IMR-90 (cell line): ENCODE measurements at regions not wholly inside any gene's neighbourhood (a gene's known extent, or its start where the extent isn't known, plus 50 kb on each side); places are given as distances from the start of the nearest gene placed in this dataset.

Source experiments
- ATAC-seq: fragments of 200-7000 bp; cut with Tn5 transposase; 2 replicates; pipeline ENCODE4 v1.9.1; 2020; ENCODE audit warnings: low read depth, mild to moderate bottlenecking, moderate library complexity
- BruUV-seq: library from RNA; stranded (reverse); fragments of 400-500 nt; replicated peaks from 2 replicates; lab custom pipeline; 2021; lab: Mats Ljungman, UMichigan
- CTCF ChIA-PET: fragments of 300-600 bp; formaldehyde crosslinking; extraction: SDS; loops from one replicate; lab custom pipeline; 2021; ENCODE audit warnings: antibody characterized with exemption; lab: Yijun Ruan, JAX
- POLR2A ChIA-PET: fragments of 300-600 bp; sonication (Branson Sonifier 250); formaldehyde crosslinking; loops from one replicate; lab custom pipeline; 2022; ENCODE audit warnings: antibody characterized with exemption; ENCODE audit not compliant: unreplicated experiment; lab: Charles Lee
- DNase-seq: peaks from one replicate; pipeline ENCODE4 v3.0.0; 2013
- H2AFZ ChIP-seq: replicated peaks from 2 replicates; pipeline ENCODE3; 2013; ENCODE audit warnings: low read length, mild to moderate bottlenecking; ENCODE audit not compliant: poor library complexity
- H2AK5ac ChIP-seq: 2 replicates; pipeline ENCODE4 v1.6.1; 2013; ENCODE audit warnings: low read depth, low read length, inconsistent platforms
- H2AK9ac ChIP-seq: replicated peaks from 2 replicates; pipeline ENCODE3; 2013; ENCODE audit warnings: mild to moderate bottlenecking, low read depth, low read length, moderate library complexity; ENCODE audit not compliant: poor library complexity
- H2BK120ac ChIP-seq: 2 replicates; pipeline ENCODE4 v1.6.1; 2013; ENCODE audit warnings: low read depth, low read length, inconsistent platforms
- H2BK15ac ChIP-seq: 3 replicates; pipeline ENCODE4 v1.6.1; 2013; ENCODE audit warnings: low read depth, low read length, inconsistent platforms
- H2BK20ac ChIP-seq: 2 replicates; pipeline ENCODE4 v1.6.1; 2013; ENCODE audit warnings: low read depth, mild to moderate bottlenecking, inconsistent platforms, low read length, moderate library complexity
- H2BK5ac ChIP-seq: 2 replicates; pipeline ENCODE4 v1.6.1; 2013; ENCODE audit warnings: mild to moderate bottlenecking, low read depth, low read length, inconsistent platforms; ENCODE audit not compliant: poor library complexity, severe bottlenecking
- H3K14ac ChIP-seq: replicated peaks from 2 replicates; pipeline ENCODE4 v1.6.1; 2013; ENCODE audit warnings: low read depth, low read length, inconsistent platforms
- H3K18ac ChIP-seq: 2 replicates; pipeline ENCODE4 v1.6.1; 2013; ENCODE audit warnings: low read depth, low read length, control low read depth
- H3K23ac ChIP-seq: 2 replicates; pipeline ENCODE4 v1.6.1; 2013; ENCODE audit warnings: low read depth, low read length, inconsistent platforms
- H3K27ac ChIP-seq: 2 replicates; pipeline ENCODE4 v1.5.1; 2013; ENCODE audit warnings: mild to moderate bottlenecking, control low read depth, low read length; ENCODE audit not compliant: insufficient read depth
- H3K27me3 ChIP-seq: 2 replicates; pipeline ENCODE4 v1.6.1; 2013; ENCODE audit warnings: low read length; ENCODE audit not compliant: control insufficient read depth, insufficient read depth
- H3K36me3 ChIP-seq: 2 replicates; pipeline ENCODE4 v1.6.1; 2013; ENCODE audit warnings: low read length, mixed read lengths; ENCODE audit not compliant: control insufficient read depth, insufficient read depth
- H3K4ac ChIP-seq: 2 replicates; pipeline ENCODE4 v1.6.1; 2013; ENCODE audit warnings: low read depth, low read length, inconsistent platforms
- H3K4me1 ChIP-seq: 2 replicates; pipeline ENCODE4 v1.6.1; 2013; ENCODE audit warnings: low read length, mixed read lengths; ENCODE audit not compliant: control insufficient read depth, insufficient read depth
- H3K4me2 ChIP-seq: 2 replicates; pipeline ENCODE4 v1.6.1; 2013; ENCODE audit warnings: low read depth, mild to moderate bottlenecking, control low read depth, low read length, moderate library complexity
- H3K4me3 ChIP-seq: 2 replicates; pipeline ENCODE4 v1.5.1; 2013; ENCODE audit warnings: low read depth, mild to moderate bottlenecking, control low read depth, low read length, moderate library complexity; ENCODE audit not compliant: insufficient read depth
- H3K56ac ChIP-seq: 2 replicates; pipeline ENCODE4 v1.6.1; 2013; ENCODE audit warnings: low read length, inconsistent platforms; ENCODE audit not compliant: insufficient read depth; ENCODE audit errors: extremely low read depth
- H3K79me1 ChIP-seq, 2 experiments: 2 replicates each; pipeline ENCODE4 v1.6.1; 2013; ENCODE audit warnings: low read length in 2 of 2, inconsistent platforms in 1 of 2, low read depth in 1 of 2
- H3K9ac ChIP-seq: 2 replicates; pipeline ENCODE4 v1.6.1; 2013; ENCODE audit warnings: low read depth, low read length, control low read depth
- H3K9me1 ChIP-seq: 2 replicates; pipeline ENCODE4 v1.6.1; 2013; ENCODE audit warnings: low read length, inconsistent platforms; ENCODE audit not compliant: insufficient read depth
- H3K9me3 ChIP-seq: 2 replicates; pipeline ENCODE4 v1.6.1; 2013; ENCODE audit warnings: low read length; ENCODE audit not compliant: control insufficient read depth, insufficient read depth
- H4K20me1 ChIP-seq: 2 replicates; pipeline ENCODE4 v1.6.1; 2013; ENCODE audit warnings: low read length, inconsistent platforms; ENCODE audit not compliant: insufficient read depth
- H4K5ac ChIP-seq: 2 replicates; pipeline ENCODE4 v1.6.1; 2013; ENCODE audit warnings: mild to moderate bottlenecking, low read depth, low read length, control low read depth
- H4K8ac ChIP-seq, 2 experiments: 2 replicates each; pipeline ENCODE4 v1.6.1; 2013; ENCODE audit warnings: low read depth in 2 of 2, low read length in 2 of 2, control low read depth in 1 of 2, inconsistent platforms in 1 of 2
- H4K91ac ChIP-seq: 2 replicates; pipeline ENCODE4 v1.6.1; 2013; ENCODE audit warnings: low read depth, low read length, inconsistent platforms; ENCODE audit not compliant: insufficient read depth
- CEBPB ChIP-seq: IDR thresholded peaks from 2 replicates; pipeline ENCODE4 v1.6.1; 2012; ENCODE audit warnings: low read depth, low read length, improper control_type of control experiment
- MXI1 ChIP-seq: IDR thresholded peaks from 2 replicates; pipeline ENCODE4 v1.6.1; 2012; ENCODE audit warnings: low read depth, mild to moderate bottlenecking, low read length, moderate library complexity, borderline replicate concordance
- SMC3 ChIP-seq: fragments of 150-350 bp; IDR thresholded peaks from 2 replicates; pipeline ENCODE4 v1.6.1; 2016; ENCODE audit warnings: low read depth, mild to moderate bottlenecking, antibody characterized with exemption, low read length, moderate library complexity
- WGBS, 2 experiments: methylation state at CpG; one replicate each; pipeline versions ENCODE4 v1.1.5 to v1.1.7; 2013; ENCODE audit warnings: missing lambda C conversion rate in 2 of 2; ENCODE audit not compliant: insufficient read length in 1 of 2; ENCODE audit errors: extremely low coverage in 2 of 2; 5-methylcytosine and 5-hydroxymethylcytosine counted together
- dilution Hi-C: fragments of 300-500 bp; cut with HindIII; formaldehyde crosslinking; loops from one replicate; pipeline ENCODE4 v1.14.3; 2018; ENCODE audit warnings: low sequenced_read_pairs; ENCODE audit not compliant: unreplicated experiment
- in situ Hi-C: fragments of 300-500 bp; cut with MboI; formaldehyde crosslinking; loops from 3 replicates; pipeline ENCODE4 v1.14.3; 2019; ENCODE audit warnings: low sequenced_read_pairs, inconsistent platforms, mixed read lengths
- intact Hi-C: fragments of 100-400 bp; cut with micrococcal nuclease; formaldehyde crosslinking; loops from 2 replicates; pipeline ENCODE4 v1.10.0; 2022

DNA sequence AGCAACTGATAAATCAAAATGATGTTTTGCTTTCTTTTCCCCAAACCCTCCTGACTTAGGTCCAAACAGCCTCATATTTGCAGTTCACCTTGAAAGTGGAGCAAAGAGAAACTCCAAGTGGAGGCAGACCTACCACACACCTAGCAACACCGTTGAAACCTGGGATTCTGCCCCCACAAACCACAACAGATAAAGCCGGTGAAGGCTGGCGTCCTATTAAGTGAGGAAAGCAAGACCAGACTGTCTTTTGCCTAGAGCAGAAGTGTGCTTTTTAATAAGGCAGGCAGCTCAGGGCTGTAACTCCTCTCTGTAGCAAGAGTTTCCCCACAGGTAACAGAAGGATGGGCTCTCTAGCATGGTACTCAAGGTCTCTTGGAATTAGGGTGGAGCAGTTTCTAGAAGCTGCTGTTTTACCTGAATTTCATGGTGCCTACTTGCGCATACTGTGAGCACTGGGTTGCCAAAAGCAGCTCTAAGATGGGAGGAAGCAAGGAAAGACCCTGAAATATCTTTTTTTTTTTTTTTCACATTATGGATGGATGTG lies 336.9 kb downstream of the BCL11A start:
- no peak overlapping the region for H3K56ac ChIP-seq
- H3K23ac ChIP-seq: no peak overlapping the region
- intact Hi-C loops (no loop called here), dilution Hi-C loops (no loop called here), in situ Hi-C loops (no loop called here)
- DNase-seq: no peak
- no peak overlapping the region for H3K4me3 ChIP-seq
- H3K9ac ChIP-seq: no peak overlapping the region
- H2AK5ac ChIP-seq: no peak overlapping the region
- no CpG with 5 or more reads among the region's 4 CpGs for WGBS, 2 experiments
- no peak overlapping the region for H3K27ac ChIP-seq
- no peak overlapping the region for H2AFZ ChIP-seq
- H4K20me1 ChIP-seq: no peaks in the 10 kb centered on the region
- no peak overlapping the region for H3K18ac ChIP-seq
- BruUV-seq: no TSS peak
- no peak overlapping the region for H3K4me2 ChIP-seq
- H3K36me3 ChIP-seq: no peaks in the 10 kb centered on the region
- no peak for ATAC-seq
- no peak overlapping the region for H4K5ac ChIP-seq
- ChIA-PET CTCF (no interaction called here), POLR2A (no interaction called here)
- H3K4ac ChIP-seq: no peak overlapping the region
- no peak overlapping the region for H2AK9ac ChIP-seq
- no peak overlapping the region for H2BK120ac ChIP-seq
- H3K27me3 ChIP-seq: no peaks in the 10 kb centered on the region
- H4K8ac ChIP-seq: no peak overlapping the region
- H3K9me1 ChIP-seq: no peaks in the 10 kb centered on the region
- H2BK5ac ChIP-seq: no peak overlapping the region
- H2BK15ac ChIP-seq: no peak overlapping the region
- H3K14ac ChIP-seq: no peak overlapping the region
- peaks cover 7% of the 10 kb centered on the region; the same call in 1 of the 2 replicates for H3K9me3 ChIP-seq
- H2BK20ac ChIP-seq: no peak overlapping the region
- no peak overlapping the region for H4K91ac ChIP-seq
- TF ChIP-seq SMC3 (no peak), MXI1 (no peak), CEBPB (no peak)
- no peaks in the 10 kb centered on the region for H3K79me1 ChIP-seq
- H3K4me1 ChIP-seq: no peaks in the 10 kb centered on the region
